ENCODE measurements at regions not wholly inside any gene's neighbourhood (a gene's known extent, or its start where the extent isn't known, plus 50 kb on each side); places are given as distances from the start of the nearest gene placed in this dataset.
"Not testable (repeated sequence)": the region's sequence is repeated elsewhere in the genome, so short reads cannot be mapped to it uniquely, and the experiment has no call there.

GRCh38 chr15:60265057-60265456 is 132.7 kb downstream of the ANXA2 start:
- no peak for DNase-seq

- no peak for DNase-seq
These were observed 125.2 kb downstream of the ANXA2 start for GRCh38 chr15:60272623-60273022.

- DNase-seq, result no peak
These were observed 122.2 kb downstream of the ANXA2 start for GRCh38 chr15:60275624-60276023.

GRCh38 chr15:60278879-60279278 is 118.9 kb downstream of the ANXA2 start:
- DNase-seq, result no peak

- DNase-seq, result no peak
These were observed 117.5 kb downstream of the ANXA2 start for GRCh38 chr15:60280259-60280658.

- DNase-seq, result no peak
These were observed 113.8 kb downstream of the ANXA2 start for GRCh38 chr15:60283936-60284335.

GRCh38 chr15:60295901-60296300 is 101.9 kb downstream of the ANXA2 start:
- not testable (repeated sequence) for DNase-seq

GRCh38 chr15:60297047-60297446 is 100.7 kb downstream of the ANXA2 start:
- DNase-seq, result no peak

Data from C1 segment of cervical spinal cord (tissue), 14 donors.